Caco-2 (cell line): ENCODE measurements at regions not wholly inside any gene's neighbourhood (a gene's known extent, or its start where the extent isn't known, plus 50 kb on each side); places are given as distances from the start of the nearest gene placed in this dataset.

Source experiments
- BruUV-seq: library from RNA; stranded (reverse); fragments of 400-500 nt; replicated peaks from 2 replicates; lab custom pipeline; 2021; lab: Mats Ljungman, UMichigan
- CTCF ChIA-PET: fragments of 300-600 bp; sonication (Branson Sonifier 250); formaldehyde crosslinking; loops from one replicate; lab custom pipeline; 2022; ENCODE audit warnings: antibody characterized with exemption; lab: Charles Lee
- POLR2A ChIA-PET: fragments of 300-600 bp; sonication (Branson Sonifier 250); formaldehyde crosslinking; loops from one replicate; lab custom pipeline; 2022; ENCODE audit warnings: antibody characterized with exemption; lab: Charles Lee
- DNase-seq, 2 experiments: peaks; one replicate each; pipeline versions ENCODE4 v3.0.0 to v3.0.0-alpha.2; 2020 to 2022
- H3K27me3 ChIP-seq: replicated peaks from 2 replicates; pipeline ENCODE4 v1.6.0; 2011; ENCODE audit warnings: low read length; ENCODE audit not compliant: control insufficient read depth, insufficient read depth
- H3K36me3 ChIP-seq: 2 replicates; pipeline ENCODE4 v1.5.1; 2011; ENCODE audit warnings: low read length; ENCODE audit not compliant: control insufficient read depth, insufficient read depth
- H3K4me1 ChIP-seq: fragments of 250-450 bp; sonication (Bioruptor Pico); 2 replicates; pipeline ENCODE4 v1.5.1; 2020; ENCODE audit warnings: mild to moderate bottlenecking
- H3K4me3 ChIP-seq: 2 replicates; pipeline ENCODE4 v1.5.1; 2011; ENCODE audit warnings: low read depth, mild to moderate bottlenecking, control low read depth, low read length
- H3K9me3 ChIP-seq: fragments of 250-450 bp; sonication (Bioruptor Pico); 2 replicates; pipeline ENCODE4 v1.5.1; 2020; ENCODE audit warnings: mild to moderate bottlenecking, moderate library complexity
- H3K27ac Mint-ChIP-seq: one replicate; pipeline ENCODE4 v1.8.0; 2022; ENCODE audit warnings: mixed read lengths; ENCODE audit not compliant: unreplicated experiment
- H3K27me3 Mint-ChIP-seq: one replicate; pipeline ENCODE4 v1.8.0; 2022; ENCODE audit warnings: mixed read lengths; ENCODE audit not compliant: insufficient read depth, unreplicated experiment
- H3K36me3 Mint-ChIP-seq: one replicate; pipeline ENCODE4 v1.8.0; 2022; ENCODE audit warnings: mild to moderate bottlenecking, mixed read lengths; ENCODE audit not compliant: insufficient read depth, unreplicated experiment
- H3K4me1 Mint-ChIP-seq: one replicate; pipeline ENCODE4 v1.8.0; 2022; ENCODE audit warnings: low read depth, mixed read lengths; ENCODE audit not compliant: unreplicated experiment
- H3K4me3 Mint-ChIP-seq: one replicate; pipeline ENCODE4 v1.8.0; 2022; ENCODE audit warnings: mild to moderate bottlenecking, moderate library complexity, mixed read lengths; ENCODE audit not compliant: unreplicated experiment
- H3K9me3 Mint-ChIP-seq: one replicate; pipeline ENCODE4 v1.8.0; 2022; ENCODE audit warnings: mixed read lengths; ENCODE audit not compliant: unreplicated experiment
- intact Hi-C: fragments of 100-400 bp; cut with micrococcal nuclease; formaldehyde crosslinking; loops from one replicate; pipeline ENCODE4 v1.10.0; 2022; ENCODE audit not compliant: unreplicated experiment
- TF ChIP-seq, protein P1 (sequence below), 2 experiments: fragments of 200-600 bp in 1 of 2; IDR thresholded peaks; 1 replicate in 1 of 2; 2 replicates in 1 of 2; pipeline versions ENCODE4 v1.5.1 to v1.8.0; 2011 to 2022; ENCODE audit warnings: antibody characterized with exemption in 1 of 2, control low read depth in 1 of 2, inconsistent platforms in 1 of 2, low read depth in 1 of 2, low read length in 1 of 2, mild to moderate bottlenecking in 1 of 2, moderate library complexity in 1 of 2; ENCODE audit not compliant: insufficient read depth in 1 of 2, severe bottlenecking in 1 of 2, unreplicated experiment in 1 of 2

DNA sequence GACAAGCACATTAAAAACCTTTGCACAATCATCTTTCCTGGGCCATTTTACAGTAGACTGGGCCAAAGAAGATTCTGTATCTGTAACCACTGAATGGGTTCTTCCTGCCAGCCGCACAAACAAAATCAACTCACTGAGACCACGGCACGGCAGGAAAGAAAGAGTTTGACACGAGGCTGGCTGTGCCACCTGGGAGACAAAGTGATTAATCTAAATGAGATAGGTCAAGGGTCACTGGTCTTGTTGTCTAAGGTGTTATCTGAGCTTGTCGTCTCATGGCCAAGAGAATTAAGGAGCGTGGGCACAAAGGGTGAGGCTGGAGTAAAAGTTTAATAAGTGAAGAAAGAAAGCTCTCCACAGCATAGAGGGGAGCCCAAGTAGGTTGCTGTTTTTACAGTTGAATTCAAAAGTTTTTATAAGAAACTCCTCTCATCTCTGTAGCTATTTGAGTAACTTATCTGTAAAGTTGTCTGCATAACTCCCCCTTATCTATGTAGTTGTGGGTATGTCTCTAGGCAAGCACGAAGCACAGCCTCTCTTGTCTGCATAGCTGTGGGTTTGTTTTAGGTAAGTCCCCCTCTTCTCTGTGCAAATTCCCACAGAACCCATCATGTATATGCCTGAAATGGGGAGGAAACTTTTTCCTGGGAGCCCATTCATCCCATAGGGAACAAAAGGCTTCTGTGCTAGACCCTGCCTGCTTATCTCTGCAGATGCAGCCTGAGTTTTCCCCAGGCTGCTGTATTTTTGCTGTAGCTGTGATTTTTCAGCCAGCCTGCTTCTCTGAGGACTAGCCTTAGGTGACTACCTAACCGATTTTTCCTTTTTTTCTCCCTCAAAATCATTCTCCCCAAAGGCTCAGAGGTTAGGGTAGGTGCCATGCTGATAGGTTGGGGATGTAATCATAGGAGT is 1314.6 kb upstream of the TMEM132C start:
- H3K9me3 Mint-ChIP-seq: no peaks in the 10 kb centered on the region
- H3K27me3 ChIP-seq: no peaks in the 10 kb centered on the region
- H3K4me1 ChIP-seq: no peaks in the 10 kb centered on the region
- H3K4me3 Mint-ChIP-seq: no peak overlapping the region
- no peaks in the 10 kb centered on the region for H3K36me3 Mint-ChIP-seq
- H3K36me3 ChIP-seq: no peaks in the 10 kb centered on the region
- ChIA-PET POLR2A (no interaction called here), CTCF (no interaction called here)
- H3K27ac Mint-ChIP-seq: no peak overlapping the region
- 0 out of 2 replicates have a peak, but pooled peaks cover 4% of the 10 kb centered on the region for H3K9me3 ChIP-seq
- BruUV-seq: no TSS peak
- H3K4me1 Mint-ChIP-seq: no peaks in the 10 kb centered on the region
- DNase-seq: no peak
- TF ChIP-seq, protein P1, sequence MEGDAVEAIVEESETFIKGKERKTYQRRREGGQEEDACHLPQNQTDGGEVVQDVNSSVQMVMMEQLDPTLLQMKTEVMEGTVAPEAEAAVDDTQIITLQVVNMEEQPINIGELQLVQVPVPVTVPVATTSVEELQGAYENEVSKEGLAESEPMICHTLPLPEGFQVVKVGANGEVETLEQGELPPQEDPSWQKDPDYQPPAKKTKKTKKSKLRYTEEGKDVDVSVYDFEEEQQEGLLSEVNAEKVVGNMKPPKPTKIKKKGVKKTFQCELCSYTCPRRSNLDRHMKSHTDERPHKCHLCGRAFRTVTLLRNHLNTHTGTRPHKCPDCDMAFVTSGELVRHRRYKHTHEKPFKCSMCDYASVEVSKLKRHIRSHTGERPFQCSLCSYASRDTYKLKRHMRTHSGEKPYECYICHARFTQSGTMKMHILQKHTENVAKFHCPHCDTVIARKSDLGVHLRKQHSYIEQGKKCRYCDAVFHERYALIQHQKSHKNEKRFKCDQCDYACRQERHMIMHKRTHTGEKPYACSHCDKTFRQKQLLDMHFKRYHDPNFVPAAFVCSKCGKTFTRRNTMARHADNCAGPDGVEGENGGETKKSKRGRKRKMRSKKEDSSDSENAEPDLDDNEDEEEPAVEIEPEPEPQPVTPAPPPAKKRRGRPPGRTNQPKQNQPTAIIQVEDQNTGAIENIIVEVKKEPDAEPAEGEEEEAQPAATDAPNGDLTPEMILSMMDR (IDR thresholded peaks at IDR 0.05; ENCODE audit: insufficient read depth in 1 of 2, low read depth in 1 of 2, low read length in 1 of 2, severe bottlenecking in 1 of 2, unreplicated experiment in 1 of 2): no peak
- intact Hi-C loops: no loop called here
- H3K4me3 ChIP-seq: no peak overlapping the region
- no peaks in the 10 kb centered on the region for H3K27me3 Mint-ChIP-seq

DNA sequence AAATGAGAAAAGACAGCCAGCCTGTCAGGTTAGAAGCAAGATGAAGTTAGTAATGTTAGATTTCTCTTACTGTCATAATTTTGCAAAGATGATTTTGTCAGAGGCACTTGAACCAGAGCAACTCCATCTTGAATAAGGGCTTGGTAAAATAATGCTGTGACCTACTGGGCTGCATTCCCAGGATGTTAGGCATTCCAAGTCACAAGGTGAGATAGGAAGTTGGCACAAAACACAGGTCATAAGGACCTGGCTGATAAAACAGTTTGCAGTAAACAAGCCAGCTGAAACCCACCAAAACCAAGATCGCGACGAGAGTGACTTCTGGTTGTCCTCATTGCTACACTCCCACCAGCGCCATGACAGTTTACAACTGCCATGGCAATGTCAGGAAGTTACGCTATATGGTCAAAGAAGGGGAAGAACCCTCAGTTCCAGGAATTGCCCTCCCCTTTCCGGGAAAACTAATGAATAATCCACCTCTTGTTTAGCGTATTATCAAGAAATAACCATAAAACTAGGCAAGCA is 1313.5 kb upstream of the TMEM132C start:
- H3K27ac Mint-ChIP-seq: no peak overlapping the region
- no peaks in the 10 kb centered on the region for H3K36me3 Mint-ChIP-seq

DNA sequence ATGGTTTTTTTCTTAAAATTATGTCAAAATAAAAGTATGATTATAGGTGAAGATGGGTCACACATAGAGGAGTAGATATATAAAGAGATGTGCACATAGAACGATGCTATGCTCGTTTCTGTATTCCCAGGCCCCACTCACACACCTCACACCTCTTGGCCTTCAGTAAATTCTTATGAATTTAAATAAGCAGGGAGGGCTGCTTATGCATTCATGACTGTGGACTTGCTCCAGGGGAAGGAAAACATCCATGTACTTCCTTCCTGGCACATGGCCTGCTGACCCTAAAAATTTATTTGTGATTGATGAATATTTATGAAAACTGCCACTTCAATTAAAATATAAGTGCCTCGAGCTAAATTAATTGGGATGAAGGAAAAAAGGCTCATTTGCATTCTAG is 1306.7 kb upstream of the TMEM132C start:
- CTCF ChIA-PET: no interaction called here
- H3K27me3 ChIP-seq: no peaks in the 10 kb centered on the region
- H3K4me1 Mint-ChIP-seq: no peaks in the 10 kb centered on the region
- TF ChIP-seq, protein P1 (IDR thresholded peaks at IDR 0.05; ENCODE audit: insufficient read depth in 1 of 2, low read depth in 1 of 2, low read length in 1 of 2, severe bottlenecking in 1 of 2, unreplicated experiment in 1 of 2): no peak
- H3K9me3 ChIP-seq: 0 out of 2 replicates have a peak, but pooled peaks cover 9% of the 10 kb centered on the region
- no peaks in the 10 kb centered on the region for H3K4me1 ChIP-seq
- DNase-seq: no peak
- no peak overlapping the region for H3K27ac Mint-ChIP-seq
- POLR2A ChIA-PET: no interaction called here
- H3K36me3 ChIP-seq: no peaks in the 10 kb centered on the region
- H3K9me3 Mint-ChIP-seq: no peaks in the 10 kb centered on the region
- no peak overlapping the region for H3K4me3 Mint-ChIP-seq
- H3K36me3 Mint-ChIP-seq: no peaks in the 10 kb centered on the region
- BruUV-seq: no TSS peak
- H3K4me3 ChIP-seq: no peak overlapping the region
- intact Hi-C loops: no loop called here
- no peaks in the 10 kb centered on the region for H3K27me3 Mint-ChIP-seq

More for the DNA sequence above, 1313.5 kb upstream of the TMEM132C start:
- Mint-ChIP-seq H3K4me1 (no peaks in the 10 kb centered on the region), H3K27me3 (no peaks in the 10 kb centered on the region), H3K9me3 (no peaks in the 10 kb centered on the region), H3K4me3 (no peak overlapping the region)
- ChIA-PET CTCF (no interaction called here), POLR2A (no interaction called here)
- no peaks in the 10 kb centered on the region for H3K4me1 ChIP-seq
- H3K9me3 ChIP-seq: 0 out of 2 replicates have a peak, but pooled peaks cover 4% of the 10 kb centered on the region
- DNase-seq: no peak
- no peak overlapping the region for H3K4me3 ChIP-seq
- H3K36me3 ChIP-seq: no peaks in the 10 kb centered on the region
- BruUV-seq: no TSS peak
- intact Hi-C loops: no loop called here
- H3K27me3 ChIP-seq: no peaks in the 10 kb centered on the region
- TF ChIP-seq, protein P1 (IDR thresholded peaks at IDR 0.05; ENCODE audit: insufficient read depth in 1 of 2, low read depth in 1 of 2, low read length in 1 of 2, severe bottlenecking in 1 of 2, unreplicated experiment in 1 of 2): no peak
